ENCODE measurements at regions not wholly inside any gene's neighbourhood (a gene's known extent, or its start where the extent isn't known, plus 50 kb on each side); places are given as distances from the start of the nearest gene placed in this dataset.

GRCh38 chr12:46574847-46575246 lies 202.3 kb upstream of the SLC38A2 start:
- ChIA-PET POLR2A (no interaction called here), CTCF (interaction anchor here (0.6 kb wide), 1 partner anchor 32 kb away, joined by 4 read pairs; no protein-coding TSS in a partner anchor)
- DNase-seq (ENCODE audit: extremely low spot score): no peak
- TF ChIP-seq L3MBTL2 (conservative IDR thresholded peaks at IDR 0.05) (no peak), FOXA1 (IDR thresholded peaks at IDR 0.05) (no peak), ELF4 (IDR thresholded peaks at IDR 0.05) (no peak), ARNT (IDR thresholded peaks at IDR 0.05) (no peak), CTBP1 (IDR thresholded peaks at IDR 0.05; ENCODE audit: borderline replicate concordance) (no peak), TARDBP (IDR thresholded peaks at IDR 0.05) (no peak), PKNOX1 (IDR thresholded peaks at IDR 0.05) (no peak), NFRKB (IDR thresholded peaks at IDR 0.05) (no peak), FOXM1 (IDR thresholded peaks at IDR 0.05; ENCODE audit: borderline replicate concordance) (no peak), HDGF (IDR thresholded peaks at IDR 0.05; ENCODE audit: borderline replicate concordance) (no peak), SUZ12 (IDR thresholded peaks at IDR 0.05) (no peak), BHLHE40 (IDR thresholded peaks at IDR 0.05; ENCODE audit: borderline replicate concordance) (no peak)

GRCh38 chr12:46573347-46573658 lies 200.7 kb upstream of the SLC38A2 start:
- CTCF ChIA-PET: no interaction called here
- no peak for DNase-seq (ENCODE audit: extremely low spot score)
- TF ChIP-seq FOXK2 (IDR thresholded peaks at IDR 0.05): no peak
- no peak for TF ChIP-seq ARNT (IDR thresholded peaks at IDR 0.05)
- TF ChIP-seq NFRKB (IDR thresholded peaks at IDR 0.05): no peak
- TF ChIP-seq PKNOX1 (IDR thresholded peaks at IDR 0.05): no peak
- no peak for TF ChIP-seq CTBP1 (IDR thresholded peaks at IDR 0.05; ENCODE audit: borderline replicate concordance)
- TF ChIP-seq FOXM1 (IDR thresholded peaks at IDR 0.05; ENCODE audit: borderline replicate concordance): no peak
- no peak for TF ChIP-seq HDGF (IDR thresholded peaks at IDR 0.05; ENCODE audit: borderline replicate concordance)
- no peak for TF ChIP-seq TARDBP (IDR thresholded peaks at IDR 0.05)
- no peak for TF ChIP-seq SP1 (IDR thresholded peaks at IDR 0.05)
- TF ChIP-seq FOXA1 (IDR thresholded peaks at IDR 0.05): no peak
- no peak for TF ChIP-seq L3MBTL2 (conservative IDR thresholded peaks at IDR 0.05)
- TF ChIP-seq BHLHE40 (IDR thresholded peaks at IDR 0.05; ENCODE audit: borderline replicate concordance): no peak
- no peak for TF ChIP-seq ZNF384 (IDR thresholded peaks at IDR 0.05)
- no peak for TF ChIP-seq LEF1 (IDR thresholded peaks at IDR 0.05; ENCODE audit: borderline replicate concordance)
- no peak for TF ChIP-seq ELF4 (IDR thresholded peaks at IDR 0.05)
- no peak for TF ChIP-seq SUZ12 (IDR thresholded peaks at IDR 0.05)
- POLR2A ChIA-PET: no interaction called here

GRCh38 chr12:46572644-46573346 lies 200.2 kb upstream of the SLC38A2 start:
- TF ChIP-seq TARDBP (IDR thresholded peaks at IDR 0.05) (no peak), LEF1 (IDR thresholded peaks at IDR 0.05; ENCODE audit: borderline replicate concordance) (no peak), NFRKB (IDR thresholded peaks at IDR 0.05) (no peak), ELF4 (IDR thresholded peaks at IDR 0.05) (no peak), ZNF384 (IDR thresholded peaks at IDR 0.05) (no peak), FOXK2 (IDR thresholded peaks at IDR 0.05) (no peak), PKNOX1 (IDR thresholded peaks at IDR 0.05) (no peak), FOXA1 (IDR thresholded peaks at IDR 0.05) (no peak), SUZ12 (IDR thresholded peaks at IDR 0.05) (no peak), BHLHE40 (IDR thresholded peaks at IDR 0.05; ENCODE audit: borderline replicate concordance) (no peak), HDGF (IDR thresholded peaks at IDR 0.05; ENCODE audit: borderline replicate concordance) (no peak), FOXM1 (IDR thresholded peaks at IDR 0.05; ENCODE audit: borderline replicate concordance) (no peak), CTBP1 (IDR thresholded peaks at IDR 0.05; ENCODE audit: borderline replicate concordance) (no peak), ARNT (IDR thresholded peaks at IDR 0.05) (no peak), L3MBTL2 (conservative IDR thresholded peaks at IDR 0.05) (no peak), SP1 (IDR thresholded peaks at IDR 0.05) (no peak)
- ChIA-PET CTCF (no interaction called here), POLR2A (no interaction called here)
- no peak for DNase-seq (ENCODE audit: extremely low spot score)

- DNase-seq (ENCODE audit: extremely low spot score): no peak
- ChIA-PET CTCF (no interaction called here), POLR2A (no interaction called here)
- TF ChIP-seq ZNF384 (IDR thresholded peaks at IDR 0.05): no peak
- TF ChIP-seq FOXK2 (IDR thresholded peaks at IDR 0.05): no peak
- TF ChIP-seq ARNT (IDR thresholded peaks at IDR 0.05): no peak
- no peak for TF ChIP-seq NFRKB (IDR thresholded peaks at IDR 0.05)
- no peak for TF ChIP-seq L3MBTL2 (conservative IDR thresholded peaks at IDR 0.05)
- TF ChIP-seq CTBP1 (IDR thresholded peaks at IDR 0.05; ENCODE audit: borderline replicate concordance): no peak
- no peak for TF ChIP-seq ELF4 (IDR thresholded peaks at IDR 0.05)
- no peak for TF ChIP-seq SP1 (IDR thresholded peaks at IDR 0.05)
- no peak for TF ChIP-seq FOXA1 (IDR thresholded peaks at IDR 0.05)
Observed at GRCh38 chr12:46571608-46572007, 199.0 kb upstream of the SLC38A2 start.

- ChIA-PET POLR2A (no interaction called here), CTCF (interaction anchor here (1.0 kb wide), 1 partner anchor 16 kb away, joined by 3 read pairs; no protein-coding TSS in a partner anchor)
- no peak for TF ChIP-seq FOXK2 (IDR thresholded peaks at IDR 0.05)
- TF ChIP-seq LEF1 (IDR thresholded peaks at IDR 0.05; ENCODE audit: borderline replicate concordance): no peak
- TF ChIP-seq ELF4 (IDR thresholded peaks at IDR 0.05): no peak
- no peak for TF ChIP-seq L3MBTL2 (conservative IDR thresholded peaks at IDR 0.05)
- no peak for TF ChIP-seq FOXM1 (IDR thresholded peaks at IDR 0.05; ENCODE audit: borderline replicate concordance)
- no peak for TF ChIP-seq HDGF (IDR thresholded peaks at IDR 0.05; ENCODE audit: borderline replicate concordance)
- no peak for TF ChIP-seq SP1 (IDR thresholded peaks at IDR 0.05)
- TF ChIP-seq ARNT (IDR thresholded peaks at IDR 0.05): no peak
- TF ChIP-seq SUZ12 (IDR thresholded peaks at IDR 0.05): no peak
- TF ChIP-seq TARDBP (IDR thresholded peaks at IDR 0.05): no peak
- TF ChIP-seq PKNOX1 (IDR thresholded peaks at IDR 0.05): no peak
- no peak for TF ChIP-seq FOXA1 (IDR thresholded peaks at IDR 0.05)
- TF ChIP-seq ZNF384 (IDR thresholded peaks at IDR 0.05): no peak
- no peak for TF ChIP-seq CTBP1 (IDR thresholded peaks at IDR 0.05; ENCODE audit: borderline replicate concordance)
- no peak for DNase-seq (ENCODE audit: extremely low spot score)
Observed at GRCh38 chr12:46569826-46570439, 197.4 kb upstream of the SLC38A2 start.

Measured in HEK293T (cell line).